OCI-LY7 (cell line): ENCODE measurements at regions not wholly inside any gene's neighbourhood (a gene's known extent, or its start where the extent isn't known, plus 50 kb on each side); places are given as distances from the start of the nearest gene placed in this dataset.
"Not testable (repeated sequence)": the region's sequence is repeated elsewhere in the genome, so short reads cannot be mapped to it uniquely, and the experiment has no call there.

ENCODE experiments used
- BruUV-seq: library from RNA; stranded (reverse); fragments of 400-500 nt; replicated peaks from 2 replicates; lab custom pipeline; 2021; lab: Mats Ljungman, UMichigan
- CTCF ChIA-PET: fragments of 300-600 bp; sonication (Branson Sonifier 250); formaldehyde crosslinking; loops from one replicate; lab custom pipeline; 2022; ENCODE audit warnings: antibody characterized with exemption; ENCODE audit not compliant: unreplicated experiment; lab: Charles Lee
- POLR2A ChIA-PET: fragments of 300-600 bp; sonication (Branson Sonifier 250); formaldehyde crosslinking; loops from one replicate; lab custom pipeline; 2022; ENCODE audit warnings: antibody characterized with exemption; lab: Charles Lee
- DNase-seq: peaks from one replicate; pipeline ENCODE4 v3.0.0-alpha.2; 2015; ENCODE audit warnings: low spot score
- H2AFZ ChIP-seq: fragments of 200-600 bp; sonication (generic), shearing (Covaris generic); 2 replicates; pipeline ENCODE4 v1.6.1; 2014; ENCODE audit warnings: mild to moderate bottlenecking, antibody characterized with exemption, low read length, moderate library complexity
- H3K27ac ChIP-seq: fragments of 200-600 bp; sonication (generic); 2 replicates; pipeline ENCODE4 v1.5.1; 2014; ENCODE audit warnings: mixed run types, low read depth, mild to moderate bottlenecking, moderate library complexity, low read length, inconsistent platforms; ENCODE audit not compliant: poor library complexity, severe bottlenecking
- H3K36me3 ChIP-seq: fragments of 200-600 bp; sonication (generic); 2 replicates; pipeline ENCODE4 v1.6.1; 2014; ENCODE audit warnings: mild to moderate bottlenecking, antibody characterized with exemption, low read length, moderate library complexity, mixed read lengths; ENCODE audit not compliant: insufficient read depth
- H3K4me1 ChIP-seq: fragments of 200-600 bp; sonication (generic); 2 replicates; pipeline ENCODE4 v1.5.1; 2014; ENCODE audit warnings: mild to moderate bottlenecking, low read length; ENCODE audit not compliant: insufficient read depth, poor library complexity, severe bottlenecking
- H3K4me2 ChIP-seq: fragments of 200-600 bp; sonication (generic); 2 replicates; pipeline ENCODE4 v1.6.1; 2014; ENCODE audit warnings: mild to moderate bottlenecking, low read length
- H3K4me3 ChIP-seq: fragments of 200-600 bp; sonication (generic); 2 replicates; pipeline ENCODE4 v1.5.1; 2014; ENCODE audit warnings: mild to moderate bottlenecking, low read depth, low read length; ENCODE audit not compliant: poor library complexity, severe bottlenecking
- H3K79me2 ChIP-seq: fragments of 200-600 bp; sonication (generic); 2 replicates; pipeline ENCODE4 v1.6.1; 2016; ENCODE audit warnings: low read depth, mild to moderate bottlenecking, low read length, moderate library complexity, mixed read lengths; ENCODE audit not compliant: insufficient read depth
- H3K9me2 ChIP-seq: fragments of 200-600 bp; sonication (generic); 2 replicates; pipeline ENCODE4 v1.6.1; 2016; ENCODE audit warnings: mild to moderate bottlenecking, low read length, mixed read lengths; ENCODE audit not compliant: insufficient read depth
- H3K9me3 ChIP-seq: fragments of 200-600 bp; sonication (generic); 2 replicates; pipeline ENCODE4 v1.6.1; 2014; ENCODE audit warnings: mild to moderate bottlenecking, mixed run types, low read length, mixed read lengths
- H4K20me1 ChIP-seq: fragments of 200-600 bp; sonication (generic); 2 replicates; pipeline ENCODE4 v1.6.1; 2014; ENCODE audit warnings: mild to moderate bottlenecking, antibody characterized with exemption, low read length, moderate library complexity, mixed read lengths; ENCODE audit not compliant: insufficient read depth
- EZH2phosphoT487 ChIP-seq: fragments of 200-600 bp; sonication (generic); IDR thresholded peaks from 2 replicates; pipeline ENCODE4 v1.6.1; 2018; ENCODE audit warnings: low read depth, borderline replicate concordance, mild to moderate bottlenecking, mixed run types, antibody characterized with exemption, low read length, moderate library complexity, mixed read lengths
- intact Hi-C: fragments of 100-400 bp; cut with micrococcal nuclease; formaldehyde crosslinking; loops from one replicate; pipeline ENCODE4 v1.10.0; 2022; ENCODE audit not compliant: unreplicated experiment
- TF ChIP-seq, protein P1 (sequence below): fragments of 200-600 bp; sonication (generic); conservative IDR thresholded peaks from 2 replicates; pipeline ENCODE4 v1.5.1; 2014; ENCODE audit warnings: mild to moderate bottlenecking, antibody characterized with exemption, low read length, moderate library complexity, mixed read lengths

DNA sequence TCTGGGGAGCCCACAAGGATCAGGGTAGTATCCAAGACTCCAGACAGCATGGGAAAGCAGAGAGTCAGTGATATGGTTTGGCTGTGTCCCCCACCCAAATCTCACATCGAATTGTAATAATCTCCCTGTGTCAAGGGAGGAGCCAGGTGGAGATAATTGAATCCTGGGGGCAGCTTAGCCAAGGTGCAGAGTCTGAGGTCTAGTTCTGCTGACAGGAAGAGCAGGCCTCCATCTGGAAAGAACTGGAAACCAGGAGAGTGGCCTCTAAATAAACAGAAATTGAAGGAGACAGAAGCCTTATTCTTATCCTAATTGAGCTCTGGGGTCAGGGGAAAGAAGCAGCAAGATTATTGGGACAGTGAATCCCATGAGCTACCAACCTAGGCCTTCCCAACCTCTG, 146.7 kb upstream of the NRP1 start:
- Histone ChIP-seq H3K9me3 (no peaks in the 10 kb centered on the region), H3K79me2 (no peaks in the 10 kb centered on the region), H4K20me1 (no peaks in the 10 kb centered on the region), H3K27ac (no peak overlapping the region), H2AFZ (no peak overlapping the region), H3K4me2 (no peak overlapping the region), H3K36me3 (no peaks in the 10 kb centered on the region), H3K4me3 (no peak overlapping the region), H3K9me2 (no peaks in the 10 kb centered on the region), H3K4me1 (no peaks in the 10 kb centered on the region)
- ChIA-PET POLR2A (interaction anchor here (0.5 to 1.3 kb wide), 2 partner anchors 10 to 35 kb away, joined by 3 read pairs; no protein-coding TSS in a partner anchor), CTCF (no interaction called here)
- TF ChIP-seq, protein P1, sequence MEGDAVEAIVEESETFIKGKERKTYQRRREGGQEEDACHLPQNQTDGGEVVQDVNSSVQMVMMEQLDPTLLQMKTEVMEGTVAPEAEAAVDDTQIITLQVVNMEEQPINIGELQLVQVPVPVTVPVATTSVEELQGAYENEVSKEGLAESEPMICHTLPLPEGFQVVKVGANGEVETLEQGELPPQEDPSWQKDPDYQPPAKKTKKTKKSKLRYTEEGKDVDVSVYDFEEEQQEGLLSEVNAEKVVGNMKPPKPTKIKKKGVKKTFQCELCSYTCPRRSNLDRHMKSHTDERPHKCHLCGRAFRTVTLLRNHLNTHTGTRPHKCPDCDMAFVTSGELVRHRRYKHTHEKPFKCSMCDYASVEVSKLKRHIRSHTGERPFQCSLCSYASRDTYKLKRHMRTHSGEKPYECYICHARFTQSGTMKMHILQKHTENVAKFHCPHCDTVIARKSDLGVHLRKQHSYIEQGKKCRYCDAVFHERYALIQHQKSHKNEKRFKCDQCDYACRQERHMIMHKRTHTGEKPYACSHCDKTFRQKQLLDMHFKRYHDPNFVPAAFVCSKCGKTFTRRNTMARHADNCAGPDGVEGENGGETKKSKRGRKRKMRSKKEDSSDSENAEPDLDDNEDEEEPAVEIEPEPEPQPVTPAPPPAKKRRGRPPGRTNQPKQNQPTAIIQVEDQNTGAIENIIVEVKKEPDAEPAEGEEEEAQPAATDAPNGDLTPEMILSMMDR = no peak
- TF ChIP-seq EZH2phosphoT487 = no peak
- DNase-seq = no peak
- no TSS peak for BruUV-seq
- intact Hi-C loops = no loop called here

GRCh38 chr10:33480417-33480816, 145.9 kb upstream of the NRP1 start:
- intact Hi-C loops, H3K4me3 ChIP-seq, H3K9me3 ChIP-seq, H3K9me2 ChIP-seq, H2AFZ ChIP-seq, CTCF ChIA-PET, H3K79me2 ChIP-seq, H3K36me3 ChIP-seq, H4K20me1 ChIP-seq, POLR2A ChIA-PET, BruUV-seq, DNase-seq, H3K4me2 ChIP-seq, H3K4me1 ChIP-seq, H3K27ac ChIP-seq: not testable (repeated sequence)

- ChIA-PET CTCF (no interaction called here), POLR2A (no interaction called here)
- Histone ChIP-seq H3K4me2 (no peak overlapping the region), H4K20me1 (no peaks in the 10 kb centered on the region), H3K79me2 (no peaks in the 10 kb centered on the region), H3K9me2 (no peaks in the 10 kb centered on the region), H2AFZ (no peak overlapping the region), H3K9me3 (no peaks in the 10 kb centered on the region), H3K4me1 (no peaks in the 10 kb centered on the region), H3K27ac (no peak overlapping the region), H3K4me3 (no peak overlapping the region), H3K36me3 (no peaks in the 10 kb centered on the region)
- no peak for DNase-seq
- intact Hi-C loops = no loop called here
- BruUV-seq = no TSS peak
- TF ChIP-seq, protein P1 = no peak
Observed at GRCh38 chr10:33478675-33479125, 144.2 kb upstream of the NRP1 start.
